22Rv1 (cell line): ENCODE measurements at regions not wholly inside any gene's neighbourhood (a gene's known extent, or its start where the extent isn't known, plus 50 kb on each side); places are given as distances from the start of the nearest gene placed in this dataset.

Source experiments
- H3K27ac ChIP-seq: fragments of 450-650 bp; 2 replicates; pipeline ENCODE4 v1.5.1; 2017
- CTCF ChIP-seq: fragments of 450-650 bp; IDR thresholded peaks from 2 replicates; pipeline ENCODE4 v1.5.1; 2017; ENCODE audit warnings: mild to moderate bottlenecking
- ZFX ChIP-seq: fragments of 450-650 bp; IDR thresholded peaks from 2 replicates; pipeline ENCODE4 v1.6.1; 2017; ENCODE audit warnings: antibody characterized with exemption, borderline replicate concordance

DNA sequence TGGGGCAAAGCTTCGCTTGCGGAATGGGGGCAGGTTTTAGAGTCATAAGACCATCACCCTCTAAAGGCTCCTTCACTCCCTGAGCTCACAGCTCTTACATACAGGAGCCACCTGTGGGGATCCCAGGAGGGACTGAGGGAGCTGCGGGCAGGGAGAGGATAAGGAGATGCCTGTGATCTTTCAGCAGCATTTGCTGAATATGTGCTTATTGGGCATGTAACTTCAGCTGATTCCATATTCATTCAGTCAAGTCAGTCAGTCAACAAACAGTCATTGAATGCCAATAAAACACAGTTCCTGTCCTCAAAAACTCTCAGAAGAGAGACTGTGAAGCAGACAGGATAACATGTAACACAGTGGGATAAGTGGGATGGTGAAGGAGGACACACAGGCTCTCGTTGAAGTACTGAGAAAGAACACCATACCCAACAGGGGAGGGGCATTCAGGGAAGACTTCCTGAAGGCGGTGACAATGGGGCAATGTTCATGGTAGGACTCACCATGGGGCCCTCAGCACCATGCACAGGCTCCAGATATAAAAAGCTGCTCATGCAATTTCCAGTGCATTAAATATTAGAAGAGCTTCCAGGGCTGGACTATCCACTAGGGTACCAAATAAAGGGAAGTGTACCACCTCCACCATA lies 240.9 kb downstream of the UACA start:
- H3K27ac ChIP-seq = no peak overlapping the region
- TF ChIP-seq ZFX = no peak
- TF ChIP-seq CTCF = no peak

GRCh38 chr15:70521576-70522322 lies 241.6 kb downstream of the UACA start:
- TF ChIP-seq ZFX = no peak
- no peak overlapping the region for H3K27ac ChIP-seq

GRCh38 chr15:70519616-70520015 lies 243.7 kb downstream of the UACA start:
- TF ChIP-seq ZFX = no peak
- no peak for TF ChIP-seq CTCF
- H3K27ac ChIP-seq = no peak overlapping the region

DNA sequence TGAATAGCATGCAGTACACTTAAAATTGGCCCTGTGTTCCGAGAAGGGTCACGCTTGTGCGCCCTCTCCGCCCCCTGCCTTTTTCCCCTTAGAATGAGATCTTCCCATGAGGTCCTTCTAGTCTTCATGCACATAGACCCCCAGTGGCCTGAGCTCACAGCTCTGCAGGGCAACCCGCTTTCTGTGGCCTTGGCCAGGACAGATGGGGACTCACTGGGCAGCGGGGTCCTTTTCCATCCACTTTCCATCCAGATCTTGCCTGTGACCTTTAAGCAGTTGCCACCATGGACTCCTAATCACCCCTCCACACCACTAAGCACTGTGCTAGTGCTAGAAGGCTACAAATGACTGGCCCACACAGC lies 244.4 kb downstream of the UACA start:
- TF ChIP-seq ZFX (no peak), CTCF (no peak)
- H3K27ac ChIP-seq = no peak overlapping the region

- H3K27ac ChIP-seq = no peak overlapping the region
- TF ChIP-seq CTCF (no peak), ZFX (no peak)
Measured at GRCh38 chr15:70518201-70519003, 245.0 kb downstream of the UACA start.

DNA sequence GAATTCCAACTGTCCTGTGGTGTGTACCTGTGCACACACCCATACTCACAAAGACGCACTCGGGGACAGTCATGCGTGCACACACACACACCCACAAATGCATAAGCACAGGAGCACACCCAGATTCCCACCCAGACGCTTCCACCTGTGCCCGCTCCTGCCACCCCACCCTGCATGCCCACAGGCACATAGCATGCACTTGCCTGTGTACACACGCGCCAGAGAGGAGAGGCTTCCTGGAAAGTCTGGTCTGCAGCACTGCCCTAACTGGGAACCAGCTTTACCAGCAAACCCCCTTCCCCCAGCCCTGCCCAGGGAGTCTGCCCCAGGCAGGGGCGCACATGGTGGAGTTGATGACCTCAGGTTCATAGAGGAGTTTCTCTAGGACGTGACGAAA lies 246.2 kb downstream of the UACA start:
- TF ChIP-seq ZFX (no peak), CTCF (no peak)
- H3K27ac ChIP-seq = no peak overlapping the region

GRCh38 chr15:70516408-70517193 lies 246.8 kb downstream of the UACA start:
- no peak overlapping the region for H3K27ac ChIP-seq
- TF ChIP-seq CTCF (no peak), ZFX (no peak)
